ENCODE measurements at regions not wholly inside any gene's neighbourhood (a gene's known extent, or its start where the extent isn't known, plus 50 kb on each side); places are given as distances from the start of the nearest gene placed in this dataset.

GRCh38 chr13:58056426-58056825 is 424.9 kb downstream of the PCDH17 start:
- DNase-seq, result no peak

GRCh38 chr13:58059624-58060023 is 428.1 kb downstream of the PCDH17 start:
- no peak for DNase-seq

- DNase-seq, result no peak
These were observed 449.3 kb downstream of the PCDH17 start for GRCh38 chr13:58080806-58081205.

- DNase-seq, result no peak
These were observed 449.8 kb downstream of the PCDH17 start for GRCh38 chr13:58081301-58081820.

GRCh38 chr13:58083064-58083463 is 451.5 kb downstream of the PCDH17 start:
- no peak for DNase-seq

GRCh38 chr13:58085274-58085673 is 453.7 kb downstream of the PCDH17 start:
- DNase-seq, result no peak

GRCh38 chr13:58085819-58086218 is 454.3 kb downstream of the PCDH17 start:
- DNase-seq, result no peak

GRCh38 chr13:58087566-58087965 is 456.0 kb downstream of the PCDH17 start:
- DNase-seq, result no peak

GRCh38 chr13:58093394-58093793 is 461.9 kb downstream of the PCDH17 start:
- DNase-seq, result no peak

GRCh38 chr13:58097831-58098230 is 466.3 kb downstream of the PCDH17 start:
- no peak for DNase-seq

- no peak for DNase-seq
These were observed 487.8 kb downstream of the PCDH17 start for GRCh38 chr13:58119351-58119750.

- DNase-seq, result no peak
These were observed 488.3 kb downstream of the PCDH17 start for GRCh38 chr13:58119804-58120203.

GRCh38 chr13:58126496-58126895 is 495.0 kb downstream of the PCDH17 start:
- no peak for DNase-seq

GRCh38 chr13:58134012-58134411 is 502.5 kb downstream of the PCDH17 start:
- no peak for DNase-seq

- DNase-seq, result no peak
These were observed 503.0 kb downstream of the PCDH17 start for GRCh38 chr13:58134525-58134924.

- DNase-seq, result no peak
These were observed 511.4 kb downstream of the PCDH17 start for GRCh38 chr13:58142952-58143351.

GRCh38 chr13:58144616-58145015 is 513.1 kb downstream of the PCDH17 start:
- no peak for DNase-seq

- no peak for DNase-seq
These were observed 519.9 kb downstream of the PCDH17 start for GRCh38 chr13:58151452-58151851.

GRCh38 chr13:58160980-58161379 is 529.4 kb downstream of the PCDH17 start:
- no peak for DNase-seq

- DNase-seq, result peak; percentile 1 to 28
These were observed 534.1 kb downstream of the PCDH17 start for GRCh38 chr13:58165617-58166016.

GRCh38 chr13:58181111-58181510 is 549.6 kb downstream of the PCDH17 start:
- DNase-seq, result no peak

- DNase-seq, result no peak
These were observed 556.3 kb downstream of the PCDH17 start for GRCh38 chr13:58187881-58188280.

GRCh38 chr13:58190577-58190976 is 559.0 kb downstream of the PCDH17 start:
- DNase-seq, result no peak

- no peak for DNase-seq
These were observed 560.2 kb downstream of the PCDH17 start for GRCh38 chr13:58191754-58192153.

GRCh38 chr13:58202099-58202498 is 570.6 kb downstream of the PCDH17 start:
- DNase-seq, result no peak

- no peak for DNase-seq
These were observed 576.0 kb downstream of the PCDH17 start for GRCh38 chr13:58207501-58207900.
